ENCODE measurements at regions not wholly inside any gene's neighbourhood (a gene's known extent, or its start where the extent isn't known, plus 50 kb on each side); places are given as distances from the start of the nearest gene placed in this dataset.

DNA sequence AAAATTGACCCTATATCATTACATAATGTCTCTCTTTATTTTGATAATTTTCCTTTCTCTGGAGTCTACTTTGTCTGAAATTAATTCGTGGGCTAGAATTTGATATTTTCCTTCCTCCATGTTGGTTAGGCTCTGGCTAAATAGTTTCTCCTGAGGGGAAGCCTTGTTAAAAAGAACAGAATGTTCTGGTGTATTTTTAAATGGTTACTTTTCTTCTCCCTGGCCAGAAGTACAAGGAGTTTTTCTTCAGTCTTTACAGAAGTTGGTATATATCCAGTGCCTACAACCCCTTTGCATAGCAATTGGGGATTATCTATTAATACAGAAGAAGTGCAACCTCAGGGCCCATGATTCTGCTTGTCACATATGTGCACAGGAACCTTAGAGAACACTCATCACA is 185.6 kb upstream of the RAB4A start:
- no peak for TF ChIP-seq EZH2phosphoT487 (IDR thresholded peaks at IDR 0.05; ENCODE audit: low read depth, severe bottlenecking, unreplicated experiment)
- TF ChIP-seq, protein P1, sequence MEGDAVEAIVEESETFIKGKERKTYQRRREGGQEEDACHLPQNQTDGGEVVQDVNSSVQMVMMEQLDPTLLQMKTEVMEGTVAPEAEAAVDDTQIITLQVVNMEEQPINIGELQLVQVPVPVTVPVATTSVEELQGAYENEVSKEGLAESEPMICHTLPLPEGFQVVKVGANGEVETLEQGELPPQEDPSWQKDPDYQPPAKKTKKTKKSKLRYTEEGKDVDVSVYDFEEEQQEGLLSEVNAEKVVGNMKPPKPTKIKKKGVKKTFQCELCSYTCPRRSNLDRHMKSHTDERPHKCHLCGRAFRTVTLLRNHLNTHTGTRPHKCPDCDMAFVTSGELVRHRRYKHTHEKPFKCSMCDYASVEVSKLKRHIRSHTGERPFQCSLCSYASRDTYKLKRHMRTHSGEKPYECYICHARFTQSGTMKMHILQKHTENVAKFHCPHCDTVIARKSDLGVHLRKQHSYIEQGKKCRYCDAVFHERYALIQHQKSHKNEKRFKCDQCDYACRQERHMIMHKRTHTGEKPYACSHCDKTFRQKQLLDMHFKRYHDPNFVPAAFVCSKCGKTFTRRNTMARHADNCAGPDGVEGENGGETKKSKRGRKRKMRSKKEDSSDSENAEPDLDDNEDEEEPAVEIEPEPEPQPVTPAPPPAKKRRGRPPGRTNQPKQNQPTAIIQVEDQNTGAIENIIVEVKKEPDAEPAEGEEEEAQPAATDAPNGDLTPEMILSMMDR (IDR thresholded peaks at IDR 0.05; ENCODE audit: poor library complexity): no peak

Data from hepatocyte (in vitro differentiated cells).